WTC11 (cell line): ENCODE measurements at regions not wholly inside any gene's neighbourhood (a gene's known extent, or its start where the extent isn't known, plus 50 kb on each side); places are given as distances from the start of the nearest gene placed in this dataset.

ENCODE experiments used
- ATAC-seq: fragments of 200-7000 bp; cut with Tn5 transposase; 2 replicates; pipeline ENCODE4 v1.10.0; 2021; ENCODE audit warnings: mild to moderate bottlenecking, moderate library complexity
- CTCF ChIA-PET: fragments of 300-600 bp; sonication (Branson Sonifier 250); formaldehyde crosslinking; loops from one replicate; lab custom pipeline; 2021; ENCODE audit warnings: antibody characterized with exemption; lab: Charles Lee
- POLR2A ChIA-PET: fragments of 350-600 bp; sonication (Branson Sonifier 250); formaldehyde crosslinking; loops from one replicate; lab custom pipeline; 2021; ENCODE audit warnings: antibody characterized with exemption; lab: Charles Lee
- DNase-seq: peaks from one replicate; pipeline ENCODE4 v3.0.0; 2021; ENCODE audit warnings: low spot score
- H3K27ac Mint-ChIP-seq: 2 replicates; pipeline ENCODE4 v1.8.0; 2021; ENCODE audit warnings: mixed read lengths
- H3K27me3 Mint-ChIP-seq: 2 replicates; pipeline ENCODE4 v1.8.0; 2021; ENCODE audit warnings: low read depth, mild to moderate bottlenecking, moderate library complexity, mixed read lengths
- H3K36me3 Mint-ChIP-seq: 2 replicates; pipeline ENCODE4 v1.8.0; 2021; ENCODE audit warnings: mixed read lengths
- H3K4me1 Mint-ChIP-seq: 2 replicates; pipeline ENCODE4 v1.8.0; 2022; ENCODE audit warnings: mixed read lengths
- H3K4me3 Mint-ChIP-seq: 2 replicates; pipeline ENCODE4 v1.8.0; 2021; ENCODE audit warnings: mild to moderate bottlenecking, moderate library complexity, mixed read lengths
- H3K9me3 Mint-ChIP-seq: 2 replicates; pipeline ENCODE4 v1.8.0; 2021; ENCODE audit warnings: mixed read lengths
- CBFB ChIP-seq: sonication (generic); formaldehyde crosslinking; IDR thresholded peaks from 2 replicates; pipeline ENCODE4 v1.8.1; 2022; ENCODE audit warnings: mild to moderate bottlenecking, low read depth, missing genetic modification reagents
- CREB1 ChIP-seq: sonication (generic); formaldehyde crosslinking; IDR thresholded peaks from 2 replicates; pipeline ENCODE4 v1.8.0; 2023; ENCODE audit warnings: mild to moderate bottlenecking, missing genetic modification reagents
- ELF4 ChIP-seq: sonication (generic); formaldehyde crosslinking; IDR thresholded peaks from 2 replicates; pipeline ENCODE4 v1.8.1; 2022; ENCODE audit warnings: low read depth, mild to moderate bottlenecking, moderate library complexity, missing genetic modification reagents
- ESRRA ChIP-seq: sonication (generic); formaldehyde crosslinking; IDR thresholded peaks from 2 replicates; pipeline ENCODE4 v1.8.1; 2022; ENCODE audit warnings: mild to moderate bottlenecking, missing genetic modification reagents, borderline replicate concordance
- FOXK1 ChIP-seq: sonication (generic); formaldehyde crosslinking; IDR thresholded peaks from 2 replicates; pipeline ENCODE4 v1.8.0; 2022; ENCODE audit warnings: mild to moderate bottlenecking, moderate library complexity, missing genetic modification reagents
- JUN ChIP-seq: sonication (generic); formaldehyde crosslinking; IDR thresholded peaks from 2 replicates; pipeline ENCODE4 v1.8.0; 2023; ENCODE audit warnings: mild to moderate bottlenecking, missing genetic modification reagents
- NFYB ChIP-seq: sonication (generic); formaldehyde crosslinking; conservative IDR thresholded peaks from 2 replicates; pipeline ENCODE4 v1.8.0; 2022; ENCODE audit warnings: low read depth, missing genetic modification reagents
- PRRX2 ChIP-seq: fragments of 250-450 bp; sonication (Bioruptor Pico); IDR thresholded peaks from 2 replicates; pipeline ENCODE4 v1.8.0; 2021; ENCODE audit warnings: mild to moderate bottlenecking
- RELA ChIP-seq: sonication (generic); formaldehyde crosslinking; IDR thresholded peaks from 2 replicates; pipeline ENCODE4 v1.8.1; 2022; ENCODE audit warnings: missing genetic modification reagents, mild to moderate bottlenecking, borderline replicate concordance
- SOX15 ChIP-seq: fragments of 250-450 bp; sonication (Bioruptor Pico); IDR thresholded peaks from 2 replicates; pipeline ENCODE4 v1.9.0; 2021; ENCODE audit warnings: mild to moderate bottlenecking
- TCF7 ChIP-seq: sonication (generic); formaldehyde crosslinking; IDR thresholded peaks from 2 replicates; pipeline ENCODE4 v1.8.0; 2022; ENCODE audit warnings: mild to moderate bottlenecking, low read depth, missing genetic modification reagents, moderate library complexity
- ZNF263 ChIP-seq: sonication (generic); formaldehyde crosslinking; IDR thresholded peaks from 2 replicates; pipeline ENCODE4 v1.8.1; 2022; ENCODE audit warnings: low read depth, mild to moderate bottlenecking, moderate library complexity, missing genetic modification reagents
- ZNF317 ChIP-seq: sonication (generic); formaldehyde crosslinking; IDR thresholded peaks from 2 replicates; pipeline ENCODE4 v1.8.1; 2023; ENCODE audit warnings: low read depth, mild to moderate bottlenecking, moderate library complexity, missing genetic modification reagents, borderline replicate concordance
- ZNF416 ChIP-seq: fragments of 250-450 bp; sonication (Bioruptor Pico); IDR thresholded peaks from 2 replicates; pipeline ENCODE4 v1.9.0; 2021; ENCODE audit warnings: mild to moderate bottlenecking, inconsistent platforms
- TF ChIP-seq, protein P1 (sequence below): sonication (generic); formaldehyde crosslinking; IDR thresholded peaks from 2 replicates; pipeline ENCODE4 v1.8.1; 2022; ENCODE audit warnings: mild to moderate bottlenecking, missing genetic modification reagents, moderate library complexity, borderline replicate concordance
- TF ChIP-seq, protein P2 (sequence below): sonication (generic); formaldehyde crosslinking; IDR thresholded peaks from 2 replicates; pipeline ENCODE4 v1.8.0; 2022; ENCODE audit warnings: mild to moderate bottlenecking, missing genetic modification reagents
- TF ChIP-seq, protein P3 (sequence below): sonication (generic); formaldehyde crosslinking; IDR thresholded peaks from 2 replicates; pipeline ENCODE4 v1.8.1; 2023; ENCODE audit warnings: mild to moderate bottlenecking, missing genetic modification reagents
- TF ChIP-seq, protein P4 (sequence below): sonication (generic); formaldehyde crosslinking; IDR thresholded peaks from 2 replicates; pipeline ENCODE4 v1.8.0; 2022; ENCODE audit warnings: missing genetic modification reagents
- TF ChIP-seq, protein P5 (sequence below): sonication (generic); formaldehyde crosslinking; IDR thresholded peaks from 2 replicates; pipeline ENCODE4 v1.8.1; 2023; ENCODE audit warnings: mild to moderate bottlenecking, missing genetic modification reagents, moderate library complexity
- TF ChIP-seq, protein P6 (sequence below): sonication (generic); formaldehyde crosslinking; IDR thresholded peaks from 2 replicates; pipeline ENCODE4 v1.8.1; 2022; ENCODE audit warnings: low read depth, missing genetic modification reagents, borderline replicate concordance
- TF ChIP-seq, protein P7 (sequence below): sonication (generic); formaldehyde crosslinking; IDR thresholded peaks from 2 replicates; pipeline ENCODE4 v1.8.0; 2023; ENCODE audit warnings: missing genetic modification reagents

DNA sequence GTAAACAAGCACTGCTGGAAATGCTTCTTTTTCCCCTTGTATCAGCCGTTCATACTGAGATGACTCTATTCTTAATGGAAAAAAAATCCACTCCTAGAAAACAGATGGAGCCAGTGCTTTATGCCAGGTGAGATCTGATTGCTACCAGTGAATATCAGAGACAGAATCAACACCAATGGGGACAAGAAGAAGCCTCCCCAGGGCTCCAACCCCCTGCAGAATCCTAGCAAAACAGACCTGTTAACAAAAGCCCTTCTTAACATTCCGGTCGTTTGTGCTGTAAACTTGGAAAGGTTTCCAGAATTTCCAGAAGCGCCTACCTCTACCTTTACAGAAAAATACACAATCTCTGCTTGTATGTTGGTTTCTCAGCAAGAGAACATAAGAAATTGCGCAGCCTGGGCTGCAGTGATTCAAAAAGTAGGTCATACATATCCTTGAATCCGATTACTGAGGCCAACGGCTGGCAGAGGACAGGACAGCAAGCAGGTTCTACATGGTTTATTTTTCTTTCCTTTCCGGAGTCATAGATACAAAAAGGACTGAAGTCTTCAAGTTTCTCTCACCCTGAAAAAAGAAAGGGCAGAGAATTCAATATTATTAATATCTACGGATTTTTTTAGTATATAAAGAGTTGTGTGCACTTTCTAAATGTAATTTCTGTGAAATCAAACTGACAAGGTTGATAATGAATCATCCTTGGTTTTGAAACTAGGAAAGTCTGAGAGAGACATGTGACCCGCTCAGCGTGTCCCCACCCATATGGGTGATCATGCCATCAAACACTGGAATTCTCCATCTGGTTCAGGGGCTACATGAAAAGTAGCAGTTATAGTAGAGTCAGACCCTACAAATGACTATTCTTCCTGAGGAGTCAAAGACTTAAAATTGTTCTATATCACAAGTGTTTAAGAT, 266.7 kb upstream of the MGAT5 start (continued):
- TF ChIP-seq, protein P1, sequence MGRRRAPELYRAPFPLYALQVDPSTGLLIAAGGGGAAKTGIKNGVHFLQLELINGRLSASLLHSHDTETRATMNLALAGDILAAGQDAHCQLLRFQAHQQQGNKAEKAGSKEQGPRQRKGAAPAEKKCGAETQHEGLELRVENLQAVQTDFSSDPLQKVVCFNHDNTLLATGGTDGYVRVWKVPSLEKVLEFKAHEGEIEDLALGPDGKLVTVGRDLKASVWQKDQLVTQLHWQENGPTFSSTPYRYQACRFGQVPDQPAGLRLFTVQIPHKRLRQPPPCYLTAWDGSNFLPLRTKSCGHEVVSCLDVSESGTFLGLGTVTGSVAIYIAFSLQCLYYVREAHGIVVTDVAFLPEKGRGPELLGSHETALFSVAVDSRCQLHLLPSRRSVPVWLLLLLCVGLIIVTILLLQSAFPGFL: no peak
- TF ChIP-seq PRRX2 (CRISPR knock-in tag) (no peak), CREB1 (CRISPR knock-in tag) (no peak), SOX15 (CRISPR knock-in tag) (no peak), TCF7 (CRISPR knock-in tag) (no peak), RELA (CRISPR knock-in tag) (no peak), CBFB (CRISPR knock-in tag) (no peak), NFYB (no peak)
- TF ChIP-seq, protein P2, sequence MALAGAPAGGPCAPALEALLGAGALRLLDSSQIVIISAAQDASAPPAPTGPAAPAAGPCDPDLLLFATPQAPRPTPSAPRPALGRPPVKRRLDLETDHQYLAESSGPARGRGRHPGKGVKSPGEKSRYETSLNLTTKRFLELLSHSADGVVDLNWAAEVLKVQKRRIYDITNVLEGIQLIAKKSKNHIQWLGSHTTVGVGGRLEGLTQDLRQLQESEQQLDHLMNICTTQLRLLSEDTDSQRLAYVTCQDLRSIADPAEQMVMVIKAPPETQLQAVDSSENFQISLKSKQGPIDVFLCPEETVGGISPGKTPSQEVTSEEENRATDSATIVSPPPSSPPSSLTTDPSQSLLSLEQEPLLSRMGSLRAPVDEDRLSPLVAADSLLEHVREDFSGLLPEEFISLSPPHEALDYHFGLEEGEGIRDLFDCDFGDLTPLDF: no peak
- TF ChIP-seq, protein P3, sequence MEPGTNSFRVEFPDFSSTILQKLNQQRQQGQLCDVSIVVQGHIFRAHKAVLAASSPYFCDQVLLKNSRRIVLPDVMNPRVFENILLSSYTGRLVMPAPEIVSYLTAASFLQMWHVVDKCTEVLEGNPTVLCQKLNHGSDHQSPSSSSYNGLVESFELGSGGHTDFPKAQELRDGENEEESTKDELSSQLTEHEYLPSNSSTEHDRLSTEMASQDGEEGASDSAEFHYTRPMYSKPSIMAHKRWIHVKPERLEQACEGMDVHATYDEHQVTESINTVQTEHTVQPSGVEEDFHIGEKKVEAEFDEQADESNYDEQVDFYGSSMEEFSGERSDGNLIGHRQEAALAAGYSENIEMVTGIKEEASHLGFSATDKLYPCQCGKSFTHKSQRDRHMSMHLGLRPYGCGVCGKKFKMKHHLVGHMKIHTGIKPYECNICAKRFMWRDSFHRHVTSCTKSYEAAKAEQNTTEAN (CRISPR knock-in tag): no peak
- TF ChIP-seq, protein P4, sequence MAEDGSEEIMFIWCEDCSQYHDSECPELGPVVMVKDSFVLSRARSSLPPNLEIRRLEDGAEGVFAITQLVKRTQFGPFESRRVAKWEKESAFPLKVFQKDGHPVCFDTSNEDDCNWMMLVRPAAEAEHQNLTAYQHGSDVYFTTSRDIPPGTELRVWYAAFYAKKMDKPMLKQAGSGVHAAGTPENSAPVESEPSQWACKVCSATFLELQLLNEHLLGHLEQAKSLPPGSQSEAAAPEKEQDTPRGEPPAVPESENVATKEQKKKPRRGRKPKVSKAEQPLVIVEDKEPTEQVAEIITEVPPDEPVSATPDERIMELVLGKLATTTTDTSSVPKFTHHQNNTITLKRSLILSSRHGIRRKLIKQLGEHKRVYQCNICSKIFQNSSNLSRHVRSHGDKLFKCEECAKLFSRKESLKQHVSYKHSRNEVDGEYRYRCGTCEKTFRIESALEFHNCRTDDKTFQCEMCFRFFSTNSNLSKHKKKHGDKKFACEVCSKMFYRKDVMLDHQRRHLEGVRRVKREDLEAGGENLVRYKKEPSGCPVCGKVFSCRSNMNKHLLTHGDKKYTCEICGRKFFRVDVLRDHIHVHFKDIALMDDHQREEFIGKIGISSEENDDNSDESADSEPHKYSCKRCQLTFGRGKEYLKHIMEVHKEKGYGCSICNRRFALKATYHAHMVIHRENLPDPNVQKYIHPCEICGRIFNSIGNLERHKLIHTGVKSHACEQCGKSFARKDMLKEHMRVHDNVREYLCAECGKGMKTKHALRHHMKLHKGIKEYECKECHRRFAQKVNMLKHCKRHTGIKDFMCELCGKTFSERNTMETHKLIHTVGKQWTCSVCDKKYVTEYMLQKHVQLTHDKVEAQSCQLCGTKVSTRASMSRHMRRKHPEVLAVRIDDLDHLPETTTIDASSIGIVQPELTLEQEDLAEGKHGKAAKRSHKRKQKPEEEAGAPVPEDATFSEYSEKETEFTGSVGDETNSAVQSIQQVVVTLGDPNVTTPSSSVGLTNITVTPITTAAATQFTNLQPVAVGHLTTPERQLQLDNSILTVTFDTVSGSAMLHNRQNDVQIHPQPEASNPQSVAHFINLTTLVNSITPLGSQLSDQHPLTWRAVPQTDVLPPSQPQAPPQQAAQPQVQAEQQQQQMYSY: no peak
- TF ChIP-seq, protein P5, sequence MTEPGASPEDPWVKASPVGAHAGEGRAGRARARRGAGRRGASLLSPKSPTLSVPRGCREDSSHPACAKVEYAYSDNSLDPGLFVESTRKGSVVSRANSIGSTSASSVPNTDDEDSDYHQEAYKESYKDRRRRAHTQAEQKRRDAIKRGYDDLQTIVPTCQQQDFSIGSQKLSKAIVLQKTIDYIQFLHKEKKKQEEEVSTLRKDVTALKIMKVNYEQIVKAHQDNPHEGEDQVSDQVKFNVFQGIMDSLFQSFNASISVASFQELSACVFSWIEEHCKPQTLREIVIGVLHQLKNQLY (CRISPR knock-in tag): no peak
- TF ChIP-seq, protein P6, sequence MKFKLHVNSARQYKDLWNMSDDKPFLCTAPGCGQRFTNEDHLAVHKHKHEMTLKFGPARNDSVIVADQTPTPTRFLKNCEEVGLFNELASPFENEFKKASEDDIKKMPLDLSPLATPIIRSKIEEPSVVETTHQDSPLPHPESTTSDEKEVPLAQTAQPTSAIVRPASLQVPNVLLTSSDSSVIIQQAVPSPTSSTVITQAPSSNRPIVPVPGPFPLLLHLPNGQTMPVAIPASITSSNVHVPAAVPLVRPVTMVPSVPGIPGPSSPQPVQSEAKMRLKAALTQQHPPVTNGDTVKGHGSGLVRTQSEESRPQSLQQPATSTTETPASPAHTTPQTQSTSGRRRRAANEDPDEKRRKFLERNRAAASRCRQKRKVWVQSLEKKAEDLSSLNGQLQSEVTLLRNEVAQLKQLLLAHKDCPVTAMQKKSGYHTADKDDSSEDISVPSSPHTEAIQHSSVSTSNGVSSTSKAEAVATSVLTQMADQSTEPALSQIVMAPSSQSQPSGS (CRISPR knock-in tag): no peak
- TF ChIP-seq, all 79 proteins: peak for 0

DNA sequence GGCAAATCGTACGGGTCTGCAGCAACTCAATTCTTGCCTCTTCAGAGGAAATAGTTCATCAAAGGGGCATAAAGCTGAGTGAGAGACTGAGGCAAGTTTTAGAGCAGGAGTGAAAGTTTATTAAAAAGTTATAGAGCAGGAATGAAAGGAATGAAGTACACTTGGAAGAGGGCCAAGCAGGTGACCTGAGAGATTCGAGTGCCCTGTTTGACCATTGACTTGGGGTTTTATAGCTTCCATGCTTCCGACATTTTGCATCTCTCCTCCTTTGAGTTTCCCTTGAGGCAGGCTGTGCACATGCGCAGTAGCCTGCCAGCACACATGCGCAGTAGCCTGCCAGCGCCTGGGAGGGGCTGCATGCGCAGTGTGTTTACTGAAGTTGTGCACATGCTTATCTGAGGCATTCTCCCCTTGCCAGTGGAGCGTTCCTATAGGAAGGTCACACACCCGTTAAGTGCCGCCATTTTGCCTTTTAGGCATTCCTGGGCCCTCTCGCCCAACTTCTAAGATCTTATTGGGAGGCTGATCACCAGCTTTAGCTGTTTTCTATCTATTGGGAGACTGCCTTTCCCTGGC, 265.5 kb upstream of the MGAT5 start:
- no peak for DNase-seq
- no peak overlapping the region for H3K27ac Mint-ChIP-seq
- POLR2A ChIA-PET: no interaction called here
- peaks cover 8% of the 10 kb centered on the region for H3K4me1 Mint-ChIP-seq
- H3K27me3 Mint-ChIP-seq: no peaks in the 10 kb centered on the region; the same call in 1 of the 2 replicates
- CTCF ChIA-PET: no interaction called here
- peaks cover 17% of the 10 kb centered on the region for H3K9me3 Mint-ChIP-seq
- H3K36me3 Mint-ChIP-seq: 0 out of 2 replicates have a peak, but pooled peaks cover 3% of the 10 kb centered on the region
- H3K4me3 Mint-ChIP-seq: no peak overlapping the region
- ATAC-seq: no peak
- TF ChIP-seq, protein P7, sequence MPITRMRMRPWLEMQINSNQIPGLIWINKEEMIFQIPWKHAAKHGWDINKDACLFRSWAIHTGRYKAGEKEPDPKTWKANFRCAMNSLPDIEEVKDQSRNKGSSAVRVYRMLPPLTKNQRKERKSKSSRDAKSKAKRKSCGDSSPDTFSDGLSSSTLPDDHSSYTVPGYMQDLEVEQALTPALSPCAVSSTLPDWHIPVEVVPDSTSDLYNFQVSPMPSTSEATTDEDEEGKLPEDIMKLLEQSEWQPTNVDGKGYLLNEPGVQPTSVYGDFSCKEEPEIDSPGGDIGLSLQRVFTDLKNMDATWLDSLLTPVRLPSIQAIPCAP (CRISPR knock-in tag): no peak
- TF ChIP-seq, protein P2: no peak
- TF ChIP-seq ZNF317 (CRISPR knock-in tag) (no peak), ZNF416 (CRISPR knock-in tag) (no peak), ESRRA (CRISPR knock-in tag) (no peak), FOXK1 (CRISPR knock-in tag) (no peak), ELF4 (CRISPR knock-in tag) (no peak), NFYB (no peak), JUN (no peak), ZNF263 (CRISPR knock-in tag) (no peak)
